Hematopoietic multipotent progenitor cell treated with erythropoietin and hydrocortisone succinate and interleukin-3 and kit ligand, for 6 days (in vitro differentiated cells): ENCODE measurements at regions not wholly inside any gene's neighbourhood (a gene's known extent, or its start where the extent isn't known, plus 50 kb on each side); places are given as distances from the start of the nearest gene placed in this dataset.

Source experiments
- DNase-seq: peaks from one replicate; pipeline ENCODE4 v3.0.0-alpha.2; 2015

- DNase-seq, result no peak
These were observed 92.8 kb upstream of the TAC1 start for GRCh38 chr7:97639036-97639435.

GRCh38 chr7:97659363-97660045 lies 72.4 kb upstream of the TAC1 start:
- DNase-seq, result no peak

- DNase-seq, result no peak
These were observed 64.5 kb upstream of the TAC1 start for GRCh38 chr7:97667359-97667758.

GRCh38 chr7:97671571-97671970 lies 60.3 kb upstream of the TAC1 start:
- DNase-seq, result no peak

GRCh38 chr7:97680622-97681021 lies 51.3 kb upstream of the TAC1 start:
- DNase-seq, result no peak
